PC-9 (cell line): ENCODE measurements at regions not wholly inside any gene's neighbourhood (a gene's known extent, or its start where the extent isn't known, plus 50 kb on each side); places are given as distances from the start of the nearest gene placed in this dataset.
A peak's percentile ranks its signal among the peaks of the same experiment; 100 is the strongest.

Experiments used
- BruUV-seq: library from RNA; stranded (reverse); fragments of 400-500 nt; replicated peaks from 2 replicates; lab custom pipeline; 2021; lab: Mats Ljungman, UMichigan
- CTCF ChIA-PET: fragments of 300-600 bp; sonication (Branson Sonifier 250); formaldehyde crosslinking; loops from one replicate; lab custom pipeline; 2022; ENCODE audit warnings: antibody characterized with exemption; lab: Charles Lee
- POLR2A ChIA-PET: fragments of 300-600 bp; sonication (Branson Sonifier 250); formaldehyde crosslinking; loops from one replicate; lab custom pipeline; 2022; ENCODE audit warnings: antibody characterized with exemption; ENCODE audit not compliant: unreplicated experiment; lab: Charles Lee
- DNase-seq, 2 experiments: peaks; one replicate each; pipeline versions ENCODE4 v3.0.0 to v3.0.0-alpha.2; 2015 to 2022; ENCODE audit warnings: mixed read lengths in 1 of 2
- H2AFZ ChIP-seq: fragments of 200-600 bp; sonication (generic); 2 replicates; pipeline ENCODE4 v1.8.1; 2017; ENCODE audit warnings: antibody characterized with exemption
- H3F3A ChIP-seq: fragments of 200-600 bp; sonication (generic); 2 replicates; pipeline ENCODE4 v1.8.1; 2017; ENCODE audit warnings: antibody characterized with exemption, mild to moderate bottlenecking, low read depth; ENCODE audit not compliant: insufficient read depth
- H3K27ac ChIP-seq: fragments of 200-600 bp; sonication (generic); 2 replicates; pipeline ENCODE4 v1.6.1; 2016; ENCODE audit warnings: mixed run types
- H3K27me3 ChIP-seq: fragments of 200-600 bp; sonication (generic); 2 replicates; pipeline ENCODE4 v1.6.1; 2016; ENCODE audit warnings: low read depth, mixed run types; ENCODE audit not compliant: insufficient read depth
- H3K36me3 ChIP-seq: fragments of 200-600 bp; sonication (generic); 2 replicates; pipeline ENCODE4 v1.6.1; 2016; ENCODE audit warnings: low read depth, mixed run types
- H3K4me1 ChIP-seq: fragments of 200-600 bp; sonication (generic); replicated peaks from 2 replicates; pipeline ENCODE4 v1.6.1; 2016; ENCODE audit warnings: mixed run types; ENCODE audit not compliant: insufficient read depth
- H3K4me2 ChIP-seq: fragments of 200-600 bp; sonication (generic); 2 replicates; pipeline ENCODE4 v1.6.1; 2017; ENCODE audit warnings: mixed run types
- H3K4me3 ChIP-seq: fragments of 200-600 bp; sonication (generic); 2 replicates; pipeline ENCODE4 v1.6.1; 2016; ENCODE audit warnings: mixed run types
- H3K79me2 ChIP-seq: fragments of 200-600 bp; sonication (generic); 2 replicates; pipeline ENCODE4 v1.6.1; 2017; ENCODE audit warnings: low read depth, mixed run types
- H3K9me2 ChIP-seq: fragments of 200-600 bp; sonication (generic); 2 replicates; pipeline ENCODE4 v1.8.1; 2017; ENCODE audit warnings: mild to moderate bottlenecking; ENCODE audit not compliant: insufficient read depth
- H3K9me3 ChIP-seq: fragments of 200-600 bp; sonication (generic); 2 replicates; pipeline ENCODE4 v1.8.1; 2016; ENCODE audit warnings: low read depth; ENCODE audit not compliant: insufficient read depth
- H4K20me1 ChIP-seq: fragments of 200-600 bp; sonication (generic); 2 replicates; pipeline ENCODE4 v1.8.1; 2017; ENCODE audit not compliant: insufficient read depth
- CTCF ChIP-seq: fragments of 200-600 bp; sonication (generic); conservative IDR thresholded peaks from 2 replicates; pipeline ENCODE4 v1.6.1; 2017; ENCODE audit warnings: mixed run types, antibody characterized with exemption, mild to moderate bottlenecking, moderate library complexity
- EZH2 ChIP-seq: fragments of 200-600 bp; sonication (generic); IDR thresholded peaks from 2 replicates; pipeline ENCODE4 v1.8.0; 2017; ENCODE audit warnings: antibody characterized with exemption, low read depth
- intact Hi-C: fragments of 100-400 bp; cut with micrococcal nuclease; formaldehyde crosslinking; loops from one replicate; pipeline ENCODE4 v1.10.0; 2022; ENCODE audit not compliant: unreplicated experiment

- Histone ChIP-seq H3F3A (no peaks in the 10 kb centered on the region), H2AFZ (no peak overlapping the region), H3K9me2 (no peaks in the 10 kb centered on the region), H3K27ac (no peak overlapping the region), H3K9me3 (no peaks in the 10 kb centered on the region; the same call in 1 of the 2 replicates), H3K79me2 (no peaks in the 10 kb centered on the region), H3K4me2 (no peak overlapping the region), H3K27me3 (no peaks in the 10 kb centered on the region), H3K36me3 (no peaks in the 10 kb centered on the region), H3K4me1 (no peaks in the 10 kb centered on the region), H4K20me1 (no peaks in the 10 kb centered on the region), H3K4me3 (no peak overlapping the region)
- POLR2A ChIA-PET, result interaction anchor here (0.7 kb wide), 1 partner anchor 11 kb away, joined by 4 read pairs; no protein-coding TSS in a partner anchor
- no peak for TF ChIP-seq CTCF
- no peak for TF ChIP-seq EZH2
- BruUV-seq, result no TSS peak
- intact Hi-C loops, result no loop called here
- no peak for DNase-seq
- CTCF ChIA-PET, result interaction anchor here (0.7 kb wide), 1 partner anchor 228 kb away, joined by 3 read pairs; no protein-coding TSS in a partner anchor
Observed at GRCh38 chr11:37483761-37484160, 885.7 kb upstream of the RAG2 start.

GRCh38 chr11:37474889-37475288 is 876.9 kb upstream of the RAG2 start:
- H3K27me3 ChIP-seq, result no peaks in the 10 kb centered on the region
- H3K4me3 ChIP-seq, result no peak overlapping the region
- TF ChIP-seq EZH2, result no peak
- TF ChIP-seq CTCF, result no peak
- H4K20me1 ChIP-seq, result no peaks in the 10 kb centered on the region
- H2AFZ ChIP-seq, result peak overlapping the region; percentile 50; the same call in 1 of the 2 replicates
- H3K4me1 ChIP-seq, result no peaks in the 10 kb centered on the region
- H3K4me2 ChIP-seq, result no peak overlapping the region
- H3K79me2 ChIP-seq, result no peaks in the 10 kb centered on the region
- intact Hi-C loops, result no loop called here
- POLR2A ChIA-PET, result no interaction called here
- H3K27ac ChIP-seq, result no peak overlapping the region
- no peak for DNase-seq
- no peaks in the 10 kb centered on the region for H3K9me2 ChIP-seq
- no peaks in the 10 kb centered on the region for H3K36me3 ChIP-seq
- CTCF ChIA-PET, result no interaction called here
- no peaks in the 10 kb centered on the region for H3F3A ChIP-seq
- no TSS peak for BruUV-seq
- no peaks in the 10 kb centered on the region for H3K9me3 ChIP-seq

GRCh38 chr11:37468344-37468743 is 870.3 kb upstream of the RAG2 start:
- H3K27ac ChIP-seq, result no peak overlapping the region
- no peaks in the 10 kb centered on the region for H3K9me3 ChIP-seq
- CTCF ChIA-PET, result no interaction called here
- H2AFZ ChIP-seq, result no peak overlapping the region
- H4K20me1 ChIP-seq, result no peaks in the 10 kb centered on the region
- TF ChIP-seq CTCF, result no peak
- no peak for TF ChIP-seq EZH2
- H3F3A ChIP-seq, result no peaks in the 10 kb centered on the region
- DNase-seq, result no peak
- POLR2A ChIA-PET, result no interaction called here
- intact Hi-C loops, result no loop called here
- H3K9me2 ChIP-seq, result no peaks in the 10 kb centered on the region
- no peak overlapping the region for H3K4me3 ChIP-seq
- no peaks in the 10 kb centered on the region for H3K36me3 ChIP-seq
- no peaks in the 10 kb centered on the region for H3K27me3 ChIP-seq
- BruUV-seq, result no TSS peak
- no peaks in the 10 kb centered on the region for H3K4me1 ChIP-seq
- no peaks in the 10 kb centered on the region for H3K79me2 ChIP-seq
- H3K4me2 ChIP-seq, result no peak overlapping the region
